Heart left ventricle (tissue), 13 donors: ENCODE measurements at regions not wholly inside any gene's neighbourhood (a gene's known extent, or its start where the extent isn't known, plus 50 kb on each side); places are given as distances from the start of the nearest gene placed in this dataset.

Experiments used
- CTCF ChIP-seq, 12 donors: fragments of 200-600 bp; sonication (generic) in 4 of 12; IDR thresholded peaks; one replicate each; pipeline versions ENCODE4 v1.5.0 to v1.8.0; 2018 to 2022; ENCODE audit warnings: antibody characterized with exemption in 12 of 12, mild to moderate bottlenecking in 5 of 12
- POLR2A ChIP-seq, 2 donors: fragments of 450-650 bp; IDR thresholded peaks; one replicate each; pipeline ENCODE4 v1.6.1; 2017; ENCODE audit warnings: antibody characterized with exemption in 2 of 2, mild to moderate bottlenecking in 2 of 2, moderate library complexity in 2 of 2
- donor health status: ischemic (EF 13 %, LVEDD 7.1; RV severe dilation, severe dysfunction).
- donor health status: DM: no; HTN: yes; CAD: no.
- donor health status: DM: no; HTN: no; CAD: no.
- donor health status: ischemic (EF 25% LVEDD 6.9; RV normal size, moderate dysfunction).
- donor health status: ischemic (EF 25% LVEDD 5.7; RV mildly dilated, moderate dysfunction).
- donor health status: ischemic (EF 35%, LVEDD 5.7; RV mildly dilated, moderate dysfunction).
- donor health status: nonischemic (EF 11% LVEDD 7.7; RV severe dilation, severe dysfunction).
- donor health status: DM: yes; HTN: yes; CAD: no.
- donor health status: PGD.
- donor health status: ischemic (EF 29% LVEDD 5.4; RV normal size, mild dysfunction).
- donor health status: nonischemic (EF 23%, LVEDD 6.1; RV moderate dilation, normal function).

- no peak for TF ChIP-seq CTCF (IDR thresholded peaks at IDR 0.05)
- TF ChIP-seq POLR2A (IDR thresholded peaks at IDR 0.05), result no peak
Measured at GRCh38 chr12:24719293-24719721, 229.6 kb downstream of the BCAT1 start.
